ENCODE measurements at regions not wholly inside any gene's neighbourhood (a gene's known extent, or its start where the extent isn't known, plus 50 kb on each side); places are given as distances from the start of the nearest gene placed in this dataset.
"Not testable (repeated sequence)": the region's sequence is repeated elsewhere in the genome, so short reads cannot be mapped to it uniquely, and the experiment has no call there.

GRCh38 chr3:176016203-176016602, 1157.1 kb downstream of the NAALADL2 start:
- CTCF ChIA-PET; ATAC-seq; H3K27ac Mint-ChIP-seq; H3K27me3 Mint-ChIP-seq (ENCODE audit: low read depth); POLR2A ChIA-PET: not testable (repeated sequence)
- Mint-ChIP-seq H3K36me3 (peaks cover 14% of the 10 kb centered on the region), H3K4me1 (peaks cover 10% of the 10 kb centered on the region), H3K9me3 (peaks cover 18% of the 10 kb centered on the region), H3K4me3 (peak overlapping the region; percentile 33; the same call in 1 of the 2 replicates)
- peak; percentile 12 for DNase-seq (ENCODE audit: low spot score)

GRCh38 chr3:176015228-176015627, 1156.1 kb downstream of the NAALADL2 start:
- H3K27me3 Mint-ChIP-seq (ENCODE audit: low read depth); DNase-seq (ENCODE audit: low spot score); CTCF ChIA-PET; H3K4me3 Mint-ChIP-seq; POLR2A ChIA-PET; H3K27ac Mint-ChIP-seq; ATAC-seq: not testable (repeated sequence)
- peaks cover 10% of the 10 kb centered on the region for H3K4me1 Mint-ChIP-seq
- H3K36me3 Mint-ChIP-seq: peaks cover 14% of the 10 kb centered on the region
- H3K9me3 Mint-ChIP-seq: peaks cover 18% of the 10 kb centered on the region

GRCh38 chr3:176009256-176009655, 1150.1 kb downstream of the NAALADL2 start:
- H3K9me3 Mint-ChIP-seq: peaks cover 3% of the 10 kb centered on the region
- no peaks in the 10 kb centered on the region for H3K27me3 Mint-ChIP-seq (ENCODE audit: low read depth)
- no peak for TF ChIP-seq ZSCAN18 (CRISPR knock-in tag; IDR thresholded peaks at IDR 0.05)
- TF ChIP-seq GRHL2 (CRISPR knock-in tag; IDR thresholded peaks at IDR 0.05; ENCODE audit: insufficient replicate concordance, severe bottlenecking): no peak
- no peak for TF ChIP-seq ZNF263 (CRISPR knock-in tag; IDR thresholded peaks at IDR 0.05; ENCODE audit: low read depth)
- no peak for TF ChIP-seq PREB (CRISPR knock-in tag; IDR thresholded peaks at IDR 0.05; ENCODE audit: borderline replicate concordance)
- no peak for TF ChIP-seq ZNF138 (CRISPR knock-in tag; conservative IDR thresholded peaks at IDR 0.05)
- TF ChIP-seq ZNF532 (CRISPR knock-in tag; IDR thresholded peaks at IDR 0.05; ENCODE audit: borderline replicate concordance): no peak
- TF ChIP-seq ATF1 (CRISPR knock-in tag; IDR thresholded peaks at IDR 0.05): no peak
- TF ChIP-seq SMAD3 (CRISPR knock-in tag; IDR thresholded peaks at IDR 0.05; ENCODE audit: borderline replicate concordance): no peak
- no peak for TF ChIP-seq MYBL2 (CRISPR knock-in tag; IDR thresholded peaks at IDR 0.05)
- no peak for TF ChIP-seq MAX (CRISPR knock-in tag; IDR thresholded peaks at IDR 0.05)
- no peak for TF ChIP-seq ERG (CRISPR knock-in tag; IDR thresholded peaks at IDR 0.05)
- ATAC-seq (no peak), DNase-seq (ENCODE audit: low spot score) (no peak)
- ChIA-PET CTCF (no interaction called here), POLR2A (no interaction called here)
- no peaks in the 10 kb centered on the region for H3K36me3 Mint-ChIP-seq
- H3K27ac Mint-ChIP-seq: no peak overlapping the region
- peaks cover 22% of the 10 kb centered on the region for H3K4me1 Mint-ChIP-seq
- H3K4me3 Mint-ChIP-seq: no peak overlapping the region

Measured in WTC11 (cell line).